ENCODE measurements at regions not wholly inside any gene's neighbourhood (a gene's known extent, or its start where the extent isn't known, plus 50 kb on each side); places are given as distances from the start of the nearest gene placed in this dataset.

GRCh38 chr2:133986881-133987795, 266.7 kb upstream of the MGAT5 start:
- no peak for DNase-seq

More at GRCh38 chr2:133986881-133987795, 266.7 kb upstream of the MGAT5 start:
- peaks cover 5 to 8% of the 10 kb centered on the region in 2 experiments; a peak in 4 of 5 replicates for H3K9me3 Mint-ChIP-seq
- H3K18ac ChIP-seq (ENCODE audit: insufficient read length, low read depth, low read length), result no peak overlapping the region
- no peak overlapping the region for H4K5ac ChIP-seq (ENCODE audit: insufficient read length, low read depth, low read length)
- H3K4me2 ChIP-seq (ENCODE audit: insufficient read depth, insufficient read length, low read length), result no peak overlapping the region
- H3K14ac ChIP-seq (ENCODE audit: insufficient read depth, low read length), result no peak overlapping the region
- no peak overlapping the region for H2BK20ac ChIP-seq (ENCODE audit: low read depth, low read length, poor library complexity, severe bottlenecking)
- no peak overlapping the region for H3K56ac ChIP-seq (ENCODE audit: insufficient read length, low read depth, low read length)
- no peak overlapping the region for H2BK15ac ChIP-seq (ENCODE audit: low read depth, low read length)
- H2BK5ac ChIP-seq (ENCODE audit: insufficient read length, low read length), result no peak overlapping the region
- no CpG with 5 or more reads among the region's 11 CpGs for WGBS (ENCODE audit: extremely low coverage, insufficient read length, low lambda C conversion rate)
- no peak overlapping the region for H4K8ac ChIP-seq (replicated peaks; ENCODE audit: insufficient read length, low read depth, low read length)
- no peaks in the 10 kb centered on the region for H3K79me1 ChIP-seq (ENCODE audit: insufficient read depth, low read depth, low read length, poor library complexity, severe bottlenecking)
- H3K27me3 Mint-ChIP-seq (ENCODE audit: low read depth), result peaks cover 2% of the 10 kb centered on the region
- no peak overlapping the region for H4K91ac ChIP-seq (ENCODE audit: insufficient read length, low read depth, low read length)
- no peaks in the 10 kb centered on the region for H3K4me1 ChIP-seq (ENCODE audit: insufficient read depth, low read length)
- no peaks in the 10 kb centered on the region for H3K79me2 ChIP-seq (ENCODE audit: insufficient read depth, low read length)
- H3K27ac Mint-ChIP-seq, result no peak overlapping the region
- no peak for TF ChIP-seq CTCF (conservative IDR thresholded peaks at IDR 0.05)
- H2AFZ ChIP-seq (ENCODE audit: low read length), result no peak overlapping the region
- no peaks in the 10 kb centered on the region for H3K27me3 ChIP-seq (ENCODE audit: insufficient read depth, low read length)
- no peak overlapping the region for H2BK12ac ChIP-seq (ENCODE audit: insufficient read length, low read depth, low read length)
- no peaks in the 10 kb centered on the region for H4K20me1 ChIP-seq (ENCODE audit: control insufficient read depth, insufficient read depth, insufficient read length)
- no peak overlapping the region for H3K27ac ChIP-seq (ENCODE audit: insufficient read length, low read depth, low read length)
- H3K23me2 ChIP-seq (ENCODE audit: insufficient read length, low read depth, low read length, poor library complexity, severe bottlenecking), result no peaks in the 10 kb centered on the region
- H3K4ac ChIP-seq (ENCODE audit: low read depth, low read length), result no peak overlapping the region
- H3K9me3 ChIP-seq (ENCODE audit: control insufficient read depth, low read depth, low read length), result no peaks in the 10 kb centered on the region
- H3K4me1 Mint-ChIP-seq, result peaks cover 11 to 17% of the 10 kb centered on the region in 2 experiments
- peaks cover 0 to 5% (median 0%) of the 10 kb centered on the region in 3 experiments; a peak in 5 of 7 replicates for H3K36me3 Mint-ChIP-seq (ENCODE audit: insufficient read depth in 1 of 3, low read depth in 3 of 3)
- H3K4me3 Mint-ChIP-seq, result no peak overlapping the region
- no peak overlapping the region for H3T11ph ChIP-seq (ENCODE audit: low read length)
- no peak overlapping the region for H3K23ac ChIP-seq (ENCODE audit: insufficient read length, low read depth, low read length)
- no peak overlapping the region for H2AK5ac ChIP-seq (ENCODE audit: insufficient read length, low read length)
- no peak overlapping the region for H3K9ac ChIP-seq (ENCODE audit: extremely low read depth, insufficient read length, low read length)
- H2BK120ac ChIP-seq (ENCODE audit: low read depth, low read length, poor library complexity, severe bottlenecking), result no peak overlapping the region
